Body of pancreas (tissue), 4 donors: ENCODE measurements at regions not wholly inside any gene's neighbourhood (a gene's known extent, or its start where the extent isn't known, plus 50 kb on each side); places are given as distances from the start of the nearest gene placed in this dataset.

Experiments
- ATAC-seq: fragments of 150-250 bp; one replicate; pipeline ENCODE4 v1.9.1; 2016
- DNase-seq, 4 donors: peaks; one replicate each; pipeline ENCODE4 v3.0.0-alpha.2; 2019
- H3K27ac ChIP-seq, 4 donors: fragments of 200-600 bp; sonication (generic); 1 replicate in 3 of 4; 2 replicates in 1 of 4; pipeline versions ENCODE4 v1.5.1 to v1.6.1; 2016 to 2019; ENCODE audit warnings: mild to moderate bottlenecking in 1 of 4, mixed read lengths in 1 of 4, moderate library complexity in 1 of 4
- H3K27me3 ChIP-seq, 2 donors: fragments of 200-600 bp; sonication (generic); one replicate each; pipeline ENCODE4 v1.6.0; 2016; ENCODE audit warnings: mild to moderate bottlenecking in 1 of 2
- H3K36me3 ChIP-seq, 2 donors: fragments of 200-600 bp; sonication (generic); replicated peaks in 1 of 2; 2 replicates each; pipeline ENCODE4 v1.5.1; 2016; ENCODE audit warnings: low read depth in 2 of 2; ENCODE audit not compliant: insufficient read depth in 1 of 2
- H3K4me1 ChIP-seq: fragments of 200-600 bp; sonication (generic); one replicate; pipeline ENCODE4 v1.6.0; 2016
- H3K4me3 ChIP-seq, 2 donors: fragments of 200-600 bp; sonication (generic); 1 replicate in 1 of 2; 2 replicates in 1 of 2; pipeline ENCODE4 v1.5.1; 2016 to 2019
- H3K9me3 ChIP-seq, 3 donors: fragments of 200-600 bp; sonication (generic); 1 replicate in 2 of 3; 2 replicates in 1 of 3; pipeline ENCODE4 v1.5.1; 2016
- POLR2A ChIP-seq, 3 donors: fragments of 450-650 bp; IDR thresholded peaks; one replicate each; pipeline ENCODE4 v1.6.1; 2016; ENCODE audit warnings: antibody characterized with exemption in 3 of 3, mild to moderate bottlenecking in 2 of 3
- WGBS, 2 donors: methylation state at CpG; one replicate each; pipeline ENCODE4 v1.1.5; 2017; 5-methylcytosine and 5-hydroxymethylcytosine counted together
- intact Hi-C: fragments of 100-400 bp; cut with DNase I; formaldehyde crosslinking; loops from one replicate; pipeline ENCODE4 v1.15.1; 2023
- TF ChIP-seq, protein P1 (sequence below), 7 experiments: fragments of 450-650 bp in 4 of 7; fragments of 200-600 bp in 3 of 7; sonication (generic) in 3 of 7; IDR thresholded peaks; one replicate each; pipeline ENCODE4 v1.5.1; 2016 to 2019; ENCODE audit warnings: antibody characterized with exemption in 7 of 7

DNA sequence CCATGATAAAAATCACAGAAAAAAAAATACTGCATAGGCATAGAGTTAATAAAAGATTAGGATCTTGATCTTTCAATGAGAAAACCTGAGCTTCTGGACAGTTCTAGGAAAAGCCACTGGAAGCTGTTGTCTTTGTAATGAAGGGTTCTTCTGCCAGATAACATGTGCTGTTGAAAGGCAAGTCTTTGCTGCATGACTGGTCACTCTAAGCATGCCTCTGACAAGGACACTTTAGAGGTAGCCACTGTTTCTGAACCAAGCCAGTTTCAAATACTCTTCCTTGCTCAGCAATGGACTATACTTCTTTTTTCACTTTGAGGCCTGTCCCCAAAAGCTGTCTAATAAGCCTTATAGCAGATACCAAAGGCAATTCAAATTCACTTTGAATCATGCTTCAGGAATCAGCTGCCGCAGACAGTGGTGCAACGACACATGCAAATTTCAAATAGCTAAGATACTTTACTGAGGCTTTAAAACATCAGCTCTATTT, 70.2 kb downstream of the BTG1 start:
- Histone ChIP-seq H3K4me3 (no peak overlapping the region), H3K36me3 (no peaks in the 10 kb centered on the region), H3K4me1 (peaks cover 60% of the 10 kb centered on the region), H3K9me3 (no peaks in the 10 kb centered on the region), H3K27ac (peak overlapping the region in 2 of 4 donors; percentile 15 to 51), H3K27me3 (no peaks in the 10 kb centered on the region)
- TF ChIP-seq, protein P1, sequence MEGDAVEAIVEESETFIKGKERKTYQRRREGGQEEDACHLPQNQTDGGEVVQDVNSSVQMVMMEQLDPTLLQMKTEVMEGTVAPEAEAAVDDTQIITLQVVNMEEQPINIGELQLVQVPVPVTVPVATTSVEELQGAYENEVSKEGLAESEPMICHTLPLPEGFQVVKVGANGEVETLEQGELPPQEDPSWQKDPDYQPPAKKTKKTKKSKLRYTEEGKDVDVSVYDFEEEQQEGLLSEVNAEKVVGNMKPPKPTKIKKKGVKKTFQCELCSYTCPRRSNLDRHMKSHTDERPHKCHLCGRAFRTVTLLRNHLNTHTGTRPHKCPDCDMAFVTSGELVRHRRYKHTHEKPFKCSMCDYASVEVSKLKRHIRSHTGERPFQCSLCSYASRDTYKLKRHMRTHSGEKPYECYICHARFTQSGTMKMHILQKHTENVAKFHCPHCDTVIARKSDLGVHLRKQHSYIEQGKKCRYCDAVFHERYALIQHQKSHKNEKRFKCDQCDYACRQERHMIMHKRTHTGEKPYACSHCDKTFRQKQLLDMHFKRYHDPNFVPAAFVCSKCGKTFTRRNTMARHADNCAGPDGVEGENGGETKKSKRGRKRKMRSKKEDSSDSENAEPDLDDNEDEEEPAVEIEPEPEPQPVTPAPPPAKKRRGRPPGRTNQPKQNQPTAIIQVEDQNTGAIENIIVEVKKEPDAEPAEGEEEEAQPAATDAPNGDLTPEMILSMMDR (IDR thresholded peaks at IDR 0.05) = no peak
- no peak for TF ChIP-seq POLR2A (IDR thresholded peaks at IDR 0.05)
- ATAC-seq (no peak), DNase-seq (no peak)
- intact Hi-C loops = loop anchor here (10.0 kb wide), 1 partner anchor 59 kb away; no protein-coding TSS in a partner anchor
- WGBS, 2 donors = 76 to 89% methylated on average over 2 of the region's 2 CpGs

DNA sequence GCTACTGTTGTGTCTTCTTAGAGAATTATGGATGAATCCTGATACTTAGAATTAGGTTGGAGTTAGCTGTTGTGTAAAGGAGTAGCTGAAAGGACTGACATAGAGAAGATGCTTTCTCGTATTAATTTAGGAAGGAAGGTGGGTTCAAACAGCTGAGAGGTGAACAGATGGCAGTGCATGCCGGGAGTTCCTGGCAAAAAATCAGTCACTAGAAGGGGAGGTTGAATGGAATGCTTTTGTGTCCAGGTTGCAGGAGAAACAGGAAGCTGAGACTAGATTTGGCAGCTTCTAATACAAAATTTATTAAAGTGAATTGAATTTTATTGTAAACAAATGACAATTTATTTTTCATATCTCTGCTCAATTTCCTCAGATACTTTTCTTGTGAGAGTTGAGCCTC, 70.8 kb downstream of the BTG1 start:
- Histone ChIP-seq H3K9me3 (no peaks in the 10 kb centered on the region), H3K36me3 (no peaks in the 10 kb centered on the region), H3K27me3 (no peaks in the 10 kb centered on the region), H3K4me1 (peaks cover 63% of the 10 kb centered on the region), H3K4me3 (no peak overlapping the region), H3K27ac (peak overlapping the region in 2 of 4 donors; percentile 42 to 51)
- TF ChIP-seq POLR2A (IDR thresholded peaks at IDR 0.05) = no peak
- TF ChIP-seq, protein P1 (IDR thresholded peaks at IDR 0.05) = no peak
- intact Hi-C loops = loop anchor here (10.0 kb wide), 1 partner anchor 60 kb away; no protein-coding TSS in a partner anchor
- DNase-seq = no peak
- no peak for ATAC-seq
- WGBS, 2 donors = 35 to 49% methylated on average over 2 of the region's 2 CpGs

DNA sequence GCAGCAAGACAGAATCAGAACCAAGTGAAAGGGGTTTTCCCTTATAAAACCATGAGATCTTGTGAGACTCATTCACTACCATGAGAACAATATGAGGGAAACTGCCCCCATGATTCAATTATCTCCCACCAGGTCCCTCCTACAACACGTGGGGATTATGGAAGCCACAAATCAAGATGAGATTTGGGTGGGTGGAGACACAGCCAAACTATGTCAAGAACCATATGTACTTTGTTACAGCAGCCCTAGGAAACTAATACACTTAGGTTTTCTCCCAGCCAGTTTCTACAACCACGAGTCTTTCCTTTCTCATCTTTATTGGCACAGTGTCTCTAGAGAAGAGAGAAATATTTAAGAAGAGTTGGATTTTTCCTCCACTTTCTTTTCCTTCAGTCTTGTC, 72.6 kb downstream of the BTG1 start:
- Histone ChIP-seq H3K36me3 (no peaks in the 10 kb centered on the region), H3K4me1 (peaks cover 66% of the 10 kb centered on the region), H3K9me3 (no peaks in the 10 kb centered on the region), H3K27ac (no peak overlapping the region), H3K4me3 (no peak overlapping the region), H3K27me3 (no peaks in the 10 kb centered on the region)
- ATAC-seq (no peak), DNase-seq (no peak)
- TF ChIP-seq, protein P1 (IDR thresholded peaks at IDR 0.05) = no peak
- no peak for TF ChIP-seq POLR2A (IDR thresholded peaks at IDR 0.05)
- intact Hi-C loops = loop anchor here (10.0 kb wide), 1 partner anchor 62 kb away; no protein-coding TSS in a partner anchor
- 89% methylated on average over 2 of the region's 2 CpGs for WGBS, 2 donors

DNA sequence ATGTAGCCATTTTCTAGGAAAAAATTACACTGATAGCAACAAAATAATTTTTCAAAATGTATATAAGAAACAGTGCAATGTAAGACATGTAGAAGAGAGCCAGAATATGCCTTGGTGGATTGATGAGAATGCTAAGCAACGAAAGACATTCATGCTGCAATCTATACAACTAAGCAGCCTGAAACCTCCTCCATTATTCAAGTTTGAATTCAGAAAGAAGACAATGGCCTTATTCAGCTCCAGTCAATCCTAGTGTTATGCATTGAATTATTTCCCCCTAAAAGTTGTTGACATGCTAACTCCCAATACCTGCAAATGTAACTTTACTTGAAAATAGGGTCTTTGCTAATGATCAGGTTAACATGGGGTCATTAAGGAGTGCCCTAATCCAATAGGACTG, 73.5 kb downstream of the BTG1 start:
- Histone ChIP-seq H3K27ac (peak overlapping the region in 1 of 4 donors; percentile 47), H3K36me3 (no peaks in the 10 kb centered on the region), H3K4me1 (peaks cover 58% of the 10 kb centered on the region), H3K4me3 (no peak overlapping the region), H3K9me3 (peaks cover 0 to 2% (median 0%) of the 10 kb centered on the region in 3 donors), H3K27me3 (no peaks in the 10 kb centered on the region)
- DNase-seq (no peak), ATAC-seq (no peak)
- WGBS, 2 donors = 95 to 97% methylated on average over 1 of the region's 1 CpG
- intact Hi-C loops = loop anchor here (10.0 kb wide), 1 partner anchor 63 kb away; no protein-coding TSS in a partner anchor
- TF ChIP-seq, protein P1 (IDR thresholded peaks at IDR 0.05) = no peak
- TF ChIP-seq POLR2A (IDR thresholded peaks at IDR 0.05) = no peak
